GM21576 (cell line): ENCODE measurements at regions not wholly inside any gene's neighbourhood (a gene's known extent, or its start where the extent isn't known, plus 50 kb on each side); places are given as distances from the start of the nearest gene placed in this dataset.
"Not testable (repeated sequence)": the region's sequence is repeated elsewhere in the genome, so short reads cannot be mapped to it uniquely, and the experiment has no call there.

ENCODE experiments used
- ATAC-seq: cut with Tn5 transposase; IDR thresholded peaks from one replicate; pipeline ENCODE4 v1.9.1; 2021; ENCODE audit warnings: mild to moderate bottlenecking, moderate library complexity; ENCODE audit not compliant: unreplicated experiment

DNA sequence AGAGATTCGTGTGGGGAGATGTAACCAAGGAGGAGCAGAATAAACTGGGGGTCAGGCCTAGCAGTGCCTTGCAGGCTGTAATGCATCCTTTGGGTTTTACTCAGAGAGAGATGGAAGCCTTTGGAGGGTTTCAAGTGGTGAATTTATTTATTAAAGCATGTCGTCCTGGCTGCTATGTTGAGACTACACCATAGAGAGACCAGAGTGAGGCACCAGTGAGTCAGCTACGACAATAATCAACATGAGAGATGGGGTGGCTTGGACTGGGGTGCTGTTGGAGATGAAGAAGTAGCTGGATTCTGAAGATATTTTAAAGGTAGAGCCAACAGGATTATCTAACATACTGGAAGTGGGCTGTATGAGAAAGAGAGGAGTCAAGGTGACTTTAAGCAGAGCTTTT, 335.3 kb upstream of the ARHGEF26 start:
- ATAC-seq, result no peak

DNA sequence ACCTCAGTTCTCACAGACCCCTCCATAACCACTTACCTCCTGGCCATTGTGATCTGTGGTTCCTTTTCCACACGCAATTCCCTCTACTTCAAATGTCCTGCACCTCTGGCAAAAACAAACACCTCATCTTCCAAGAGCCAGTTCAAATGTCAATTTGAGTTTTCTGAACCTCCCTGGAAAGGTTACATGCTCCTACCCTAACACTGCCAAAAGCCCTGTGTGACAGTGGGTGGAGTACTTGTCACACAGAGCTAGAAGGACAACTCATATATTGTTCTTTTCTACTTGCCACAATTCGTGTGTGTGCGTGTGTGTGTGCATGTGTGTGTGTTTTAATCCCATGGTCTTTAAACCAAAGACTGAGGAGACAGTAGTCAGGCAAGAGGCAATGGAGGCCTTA, 331.8 kb upstream of the ARHGEF26 start:
- ATAC-seq, result no peak

DNA sequence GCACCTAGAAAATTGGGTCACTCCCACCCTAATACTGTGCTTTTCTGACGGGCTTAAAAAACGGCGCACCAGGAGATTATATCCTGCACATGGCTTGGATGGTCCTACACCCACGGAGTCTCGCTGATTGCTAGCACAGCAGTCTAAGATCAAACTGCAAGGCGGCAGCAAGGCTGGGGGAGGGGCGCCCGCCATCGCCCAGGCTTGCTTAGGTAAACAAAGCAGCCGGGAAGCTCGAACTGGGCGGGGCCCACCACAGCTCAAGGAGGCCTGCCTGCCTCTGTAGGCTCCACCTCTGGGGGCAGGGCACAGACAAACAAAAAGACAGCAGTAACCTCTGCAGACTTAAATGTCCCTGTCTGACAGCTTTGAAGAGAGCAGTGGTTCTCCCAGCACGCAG, 324.1 kb upstream of the ARHGEF26 start:
- ATAC-seq, result not testable (repeated sequence)

DNA sequence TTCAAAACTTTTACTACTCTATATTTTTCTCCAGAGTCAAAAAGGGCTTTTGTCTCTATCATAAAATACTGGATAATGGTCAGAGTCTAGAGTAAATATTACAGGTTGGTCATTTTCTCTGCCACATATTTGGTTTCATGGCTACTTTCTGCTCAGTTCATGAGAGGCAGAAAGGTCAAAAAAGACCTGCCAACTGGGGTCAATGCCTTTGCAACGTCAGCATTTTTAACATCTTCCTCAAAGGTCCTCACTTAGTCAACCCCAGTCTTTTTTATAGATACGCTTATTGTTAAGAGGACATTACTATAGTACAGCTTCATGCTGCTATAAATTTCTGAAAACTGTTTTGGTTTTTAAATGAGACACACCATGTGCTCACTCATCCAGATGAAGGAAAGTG, 312.1 kb upstream of the ARHGEF26 start:
- ATAC-seq, result no peak

DNA sequence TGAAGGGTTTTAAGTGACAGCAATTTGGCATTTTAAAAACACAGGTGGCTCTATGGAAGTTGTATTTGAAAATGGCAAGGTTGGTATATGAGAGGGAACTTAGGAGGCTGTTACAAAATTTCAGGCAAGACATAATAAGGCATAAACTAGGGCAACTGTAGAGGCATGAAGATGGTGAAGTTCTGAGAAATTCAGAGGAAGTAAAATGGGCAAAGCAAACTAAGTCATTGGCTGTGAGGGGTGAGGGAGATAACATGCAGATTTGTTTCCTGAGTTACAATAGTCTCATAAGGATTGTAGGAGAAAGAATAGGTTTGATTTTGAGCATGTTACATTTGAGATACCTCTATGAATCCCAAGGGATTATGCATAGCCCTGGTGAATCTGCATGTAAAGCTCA, 302.9 kb upstream of the ARHGEF26 start:
- ATAC-seq, result no peak

DNA sequence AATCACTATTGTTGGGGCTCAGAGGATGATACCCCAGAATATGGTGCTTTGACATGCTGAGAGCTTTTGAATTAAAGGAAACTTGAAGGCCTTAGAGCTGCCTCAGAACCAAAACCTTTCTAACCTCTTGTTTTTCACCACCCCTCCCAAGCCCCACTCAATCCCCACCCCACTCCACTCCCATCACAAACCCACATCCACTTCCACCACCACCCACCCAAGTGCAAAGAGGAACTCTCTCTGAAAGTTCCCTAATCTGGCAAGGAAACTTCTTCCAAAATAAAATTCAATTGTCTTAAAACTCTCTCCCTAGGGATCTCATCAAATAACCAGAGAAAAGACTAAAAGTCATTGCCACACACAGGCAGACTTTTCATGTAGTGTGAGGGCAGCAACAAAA, 301.2 kb upstream of the ARHGEF26 start:
- ATAC-seq, result no peak

DNA sequence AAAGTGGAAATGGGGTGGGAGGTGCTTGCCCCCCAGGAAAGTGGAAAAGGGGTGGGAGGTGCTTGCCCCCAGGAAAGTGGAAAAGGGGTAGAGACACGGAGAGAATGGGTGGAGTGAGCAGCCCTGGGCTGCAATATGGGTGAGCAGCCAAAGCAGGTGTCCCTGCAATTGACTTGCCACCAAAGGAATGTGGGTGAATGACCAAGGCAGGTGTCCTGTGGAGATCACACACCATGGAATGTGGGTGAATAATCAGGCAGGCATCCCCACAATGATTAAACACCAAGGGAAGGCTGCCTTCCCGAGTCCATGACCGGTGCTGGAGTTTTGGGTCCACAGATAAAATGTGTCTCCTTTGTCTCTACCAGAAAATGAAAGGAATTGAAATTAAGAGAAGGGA, 292.8 kb upstream of the ARHGEF26 start:
- not testable (repeated sequence) for ATAC-seq

DNA sequence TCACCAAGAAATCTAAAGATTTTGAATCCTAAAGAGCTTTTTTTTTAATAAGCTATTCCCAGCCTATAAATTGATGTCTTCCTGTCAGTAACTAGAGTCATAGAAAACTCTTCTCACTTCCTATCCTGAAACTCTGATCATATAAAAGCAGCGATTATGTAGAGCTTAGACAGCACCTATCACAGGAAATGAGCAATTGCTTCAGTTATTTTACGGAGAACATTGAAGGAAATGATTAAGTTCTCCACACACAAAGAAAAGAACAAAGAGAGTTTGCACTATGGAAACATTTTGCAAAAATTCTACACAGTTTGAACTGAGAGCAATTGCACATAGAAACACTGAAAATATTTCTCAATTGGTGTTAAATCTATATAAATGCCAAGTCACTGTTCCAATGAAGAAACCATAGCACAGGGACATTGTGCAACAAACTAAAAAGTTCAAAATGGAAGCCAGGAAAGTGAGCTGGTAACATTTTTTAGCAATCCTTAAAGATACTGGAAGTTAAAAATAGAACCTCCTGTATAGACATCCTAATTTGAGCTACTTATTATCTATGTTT, 291.5 kb upstream of the ARHGEF26 start:
- ATAC-seq, result no peak

DNA sequence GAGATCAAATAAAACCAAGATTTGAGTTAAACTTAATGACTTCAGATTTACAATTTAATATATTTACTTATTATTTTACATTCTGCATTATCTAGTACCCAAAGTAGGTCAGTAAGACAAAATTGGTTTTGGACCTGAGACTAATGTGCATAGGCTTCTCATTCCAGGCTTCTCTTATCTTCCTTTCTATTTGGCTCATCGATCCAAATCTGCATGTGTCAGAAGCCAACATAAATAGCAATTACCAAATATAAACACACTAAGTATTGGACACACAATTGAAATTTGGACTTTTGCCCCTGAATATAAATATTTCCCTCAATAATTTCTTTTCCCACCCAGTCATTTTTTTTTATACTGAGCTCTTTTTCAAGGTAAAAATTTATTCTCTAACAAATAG, 290.6 kb upstream of the ARHGEF26 start:
- ATAC-seq, result no peak

DNA sequence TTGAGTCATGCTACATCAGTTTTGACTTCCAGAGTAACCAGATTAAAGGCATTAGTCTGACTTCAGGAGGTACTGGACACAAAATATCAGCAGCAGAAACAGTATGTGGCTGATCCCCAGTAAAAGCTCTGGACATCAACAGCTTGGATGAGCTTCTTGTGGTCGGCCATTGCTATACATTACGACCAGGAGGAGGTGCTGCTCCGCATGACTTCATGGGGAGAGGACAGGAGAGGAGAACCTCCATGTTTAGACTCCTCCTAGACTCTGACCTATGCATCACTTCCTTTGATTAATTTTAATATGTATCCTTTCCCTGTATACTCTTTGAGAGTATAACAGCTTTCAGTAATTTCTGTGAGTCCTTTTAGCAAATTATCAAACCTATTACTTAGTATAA, 285.6 kb upstream of the ARHGEF26 start:
- no peak for ATAC-seq

DNA sequence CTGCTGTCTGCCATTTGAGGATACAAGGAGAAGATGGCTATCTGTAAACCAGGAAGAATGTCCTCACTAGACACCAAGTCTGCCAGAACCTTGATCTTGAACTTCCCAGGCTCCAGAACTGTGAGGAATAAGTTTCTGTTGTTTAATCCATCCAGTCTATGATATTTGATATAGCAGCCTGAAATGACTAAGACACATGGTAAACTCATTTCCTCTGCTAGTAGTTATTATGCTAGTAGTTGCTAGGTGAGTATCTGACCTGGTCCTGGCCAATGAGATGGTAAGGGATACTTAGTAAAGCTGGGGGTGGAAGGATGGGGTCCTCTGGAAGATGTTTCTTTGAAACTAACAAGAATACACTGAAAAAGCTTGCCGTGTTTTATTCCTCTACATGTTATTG, 280.7 kb upstream of the ARHGEF26 start:
- ATAC-seq, result no peak

DNA sequence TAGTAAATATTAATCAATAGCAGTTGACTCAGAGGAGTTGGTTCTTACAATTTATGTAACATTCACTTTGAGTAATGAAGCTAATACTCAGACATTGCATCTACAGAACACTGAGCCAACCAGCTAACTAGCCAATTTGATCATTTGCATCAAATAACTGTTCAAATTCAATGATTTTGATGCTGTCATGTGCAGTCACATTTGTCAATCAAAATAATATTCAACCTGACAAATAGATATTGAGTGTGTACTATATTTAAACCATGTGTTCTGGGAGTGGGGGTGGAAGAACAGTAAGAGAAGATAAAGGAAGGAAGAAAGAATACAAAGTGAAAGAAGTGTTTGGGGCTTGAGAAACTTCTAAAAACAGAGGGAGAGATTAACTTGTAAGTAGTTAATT, 277.2 kb upstream of the ARHGEF26 start:
- no peak for ATAC-seq

DNA sequence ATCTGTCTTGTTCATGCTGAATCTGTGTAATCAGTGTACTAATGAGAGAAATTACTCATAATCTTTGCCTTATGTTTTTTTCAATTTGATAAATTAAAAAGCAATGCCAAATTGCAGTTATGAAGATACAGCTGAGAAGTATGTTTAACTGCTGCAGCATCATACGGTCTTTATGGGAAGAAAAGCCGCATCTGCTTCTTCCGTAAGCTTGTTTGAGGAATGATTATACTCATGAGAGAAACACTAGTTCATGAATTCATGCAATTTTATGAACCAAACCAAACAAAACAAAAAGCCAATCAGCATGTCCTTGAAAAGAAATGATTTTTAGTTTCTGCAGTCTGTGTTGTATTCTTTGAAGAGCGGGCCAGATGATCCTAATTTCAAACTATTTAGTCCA, 275.9 kb upstream of the ARHGEF26 start:
- no peak for ATAC-seq

DNA sequence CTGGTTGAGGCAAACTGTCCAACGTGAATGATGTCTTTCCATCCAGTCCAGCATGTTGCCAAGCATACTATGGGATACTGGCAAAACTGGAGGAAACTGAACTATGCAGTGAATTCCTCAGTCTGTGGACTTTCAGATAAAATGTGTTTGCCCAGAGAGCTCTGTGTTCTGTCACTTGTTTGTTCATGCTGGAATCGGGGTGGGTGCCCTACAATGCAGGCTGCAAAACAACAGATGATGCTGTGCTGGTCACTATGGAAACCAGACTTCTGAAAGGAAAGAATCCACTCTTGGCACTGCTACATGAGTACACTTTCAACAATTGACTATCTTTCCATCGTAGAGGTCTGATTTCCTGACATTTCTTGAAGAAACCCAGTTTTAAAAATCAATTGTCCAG, 272.5 kb upstream of the ARHGEF26 start:
- ATAC-seq, result no peak

DNA sequence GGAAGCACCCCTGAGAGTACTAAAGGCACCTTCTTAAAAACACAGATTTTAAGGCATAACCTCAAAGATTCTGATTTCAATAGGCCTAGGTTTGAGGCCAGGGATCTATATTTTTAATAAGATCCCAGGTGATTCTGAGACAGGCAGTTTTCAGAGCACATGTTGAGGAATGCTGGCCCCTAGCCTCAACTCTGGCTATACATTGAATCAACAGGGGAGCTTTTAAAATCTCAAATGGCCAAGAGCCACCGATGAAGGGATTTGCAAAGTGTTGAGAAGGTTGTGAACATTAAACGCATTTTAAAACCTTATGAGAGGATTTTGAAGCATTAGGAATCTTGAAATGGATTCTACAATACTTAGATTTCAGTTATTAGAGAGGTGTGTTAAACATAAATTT, 268.8 kb upstream of the ARHGEF26 start:
- ATAC-seq, result no peak

DNA sequence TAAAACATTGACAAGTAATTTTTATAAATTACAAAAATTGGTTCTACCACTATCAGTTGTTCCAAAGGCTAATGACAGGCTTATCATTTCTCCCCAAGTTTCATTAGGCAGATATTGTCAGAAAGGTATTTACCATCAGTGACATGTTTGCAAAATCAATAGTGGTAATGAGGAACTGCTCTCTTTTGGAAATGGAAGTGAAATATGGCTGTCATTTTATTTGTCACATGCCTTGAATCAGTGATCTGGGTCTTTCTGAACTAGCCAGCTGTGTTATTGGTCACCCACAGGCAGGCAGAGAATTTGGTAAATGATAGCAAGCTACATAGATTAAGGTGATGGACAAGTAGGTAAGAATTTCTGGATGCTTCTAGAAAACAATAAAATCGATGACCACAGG, 268.0 kb upstream of the ARHGEF26 start:
- no peak for ATAC-seq

DNA sequence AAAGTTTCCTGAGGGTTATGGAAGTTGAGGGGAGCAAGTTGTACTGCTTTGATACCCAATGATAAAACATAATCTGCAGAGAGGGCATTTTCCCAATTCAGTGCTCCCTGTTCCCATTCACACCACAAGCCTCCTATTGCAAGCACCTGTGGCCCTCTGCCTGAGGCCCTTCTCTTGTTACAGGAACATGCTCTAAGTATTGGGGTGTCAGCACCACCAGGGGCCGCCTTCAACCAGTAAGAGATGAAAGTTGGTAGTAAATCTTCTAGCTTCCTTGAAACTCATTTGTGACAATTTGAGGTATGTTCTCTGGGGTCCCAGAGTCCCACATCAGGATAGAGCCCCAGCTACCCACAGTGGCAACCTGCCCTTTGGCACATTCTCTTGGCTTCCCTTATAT, 265.4 kb upstream of the ARHGEF26 start:
- ATAC-seq, result peak; percentile 73

DNA sequence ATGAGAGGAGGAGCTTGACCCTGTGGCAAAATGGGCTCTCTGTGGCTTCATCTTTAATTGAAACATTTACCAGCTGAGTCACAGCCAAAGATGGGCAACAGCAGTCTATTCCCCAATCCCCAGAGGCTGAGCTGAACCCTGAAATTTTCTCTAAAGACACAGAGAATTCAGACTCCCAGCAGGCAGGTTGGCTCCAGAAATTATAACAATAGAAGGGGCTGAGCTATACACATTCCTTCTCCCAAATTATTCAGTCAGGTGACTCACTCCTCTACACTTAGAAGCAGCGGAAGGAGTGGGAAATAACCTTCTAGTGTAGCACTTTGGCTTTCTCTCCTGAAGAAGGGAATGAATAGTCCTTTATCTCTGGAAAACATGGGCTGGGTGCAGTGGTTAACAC, 264.3 kb upstream of the ARHGEF26 start:
- no peak for ATAC-seq

DNA sequence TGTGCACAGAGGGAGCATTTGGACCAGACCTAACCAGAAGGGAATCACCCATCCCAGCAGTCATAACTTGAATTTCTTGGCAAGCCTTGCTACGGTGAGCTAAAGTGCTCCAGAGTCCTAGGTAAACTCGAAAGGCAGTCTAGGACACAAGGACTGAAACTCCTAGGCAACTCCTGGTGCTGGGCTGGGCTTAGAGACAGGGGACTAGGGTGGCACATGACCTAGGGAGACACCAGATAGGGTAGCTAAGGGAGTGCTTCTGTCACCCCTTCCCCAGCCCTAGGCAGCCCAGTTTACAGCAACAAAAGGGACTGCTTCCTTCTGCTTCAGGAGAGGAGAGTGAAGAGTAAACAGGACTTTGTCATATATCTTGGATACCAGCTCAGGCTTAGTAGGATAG, 256.4 kb upstream of the ARHGEF26 start:
- ATAC-seq, result no peak

DNA sequence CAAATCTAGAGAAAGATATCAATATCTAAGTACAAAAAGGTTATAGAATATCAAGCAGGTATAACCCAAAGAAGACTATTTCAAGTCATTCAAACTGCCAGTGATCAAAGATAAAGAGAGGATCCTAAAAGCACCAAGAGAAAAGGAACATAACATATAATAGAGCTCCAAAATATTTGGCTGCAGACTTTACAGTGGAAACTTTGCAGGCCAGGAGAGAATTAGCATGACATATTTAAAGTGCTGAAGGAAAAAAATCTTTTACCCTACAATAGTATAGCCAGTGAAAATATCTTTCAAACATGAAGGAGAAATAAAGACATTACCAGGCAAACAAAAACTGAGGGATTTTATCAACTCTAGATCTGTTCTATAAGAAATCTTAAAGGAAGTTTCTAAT, 254.3 kb upstream of the ARHGEF26 start:
- ATAC-seq, result no peak

DNA sequence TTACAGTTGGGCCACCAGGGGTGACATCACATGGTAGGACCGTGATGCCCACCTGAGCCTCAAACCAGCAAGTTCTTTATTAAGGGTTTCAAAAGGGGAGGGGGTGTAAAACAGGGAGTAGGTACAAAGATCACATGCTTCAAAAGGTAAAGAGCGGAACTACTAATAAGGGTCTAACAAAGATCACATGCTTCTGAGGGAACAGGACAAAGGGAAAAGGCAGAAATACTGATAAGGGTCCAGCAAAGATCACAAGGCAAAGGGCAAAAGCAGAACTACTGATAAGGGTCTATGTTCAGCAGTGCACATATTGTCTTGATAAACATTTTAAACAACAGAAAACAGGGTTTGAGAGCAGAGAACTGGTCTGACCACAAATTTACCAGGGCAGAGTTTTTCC, 246.8 kb upstream of the ARHGEF26 start:
- not testable (repeated sequence) for ATAC-seq

DNA sequence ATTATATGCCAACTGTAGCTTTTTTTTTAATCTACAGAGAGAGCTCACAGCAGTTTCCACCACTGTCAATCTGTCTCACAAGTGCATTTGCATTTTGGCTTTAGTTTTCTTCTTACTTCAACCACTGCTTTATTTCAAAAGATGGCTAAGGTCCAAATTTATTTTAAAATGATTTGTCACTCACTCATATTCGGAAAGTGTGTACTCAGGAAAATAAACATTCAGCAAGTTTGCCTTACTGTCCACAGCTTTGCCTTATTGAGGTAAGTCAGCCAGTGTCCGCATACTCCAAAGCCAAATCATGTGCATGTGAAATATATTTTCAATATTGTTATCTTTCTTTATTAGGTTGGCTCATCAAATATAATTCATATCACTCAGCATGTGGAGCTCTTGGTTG, 240.7 kb upstream of the ARHGEF26 start:
- ATAC-seq, result no peak

DNA sequence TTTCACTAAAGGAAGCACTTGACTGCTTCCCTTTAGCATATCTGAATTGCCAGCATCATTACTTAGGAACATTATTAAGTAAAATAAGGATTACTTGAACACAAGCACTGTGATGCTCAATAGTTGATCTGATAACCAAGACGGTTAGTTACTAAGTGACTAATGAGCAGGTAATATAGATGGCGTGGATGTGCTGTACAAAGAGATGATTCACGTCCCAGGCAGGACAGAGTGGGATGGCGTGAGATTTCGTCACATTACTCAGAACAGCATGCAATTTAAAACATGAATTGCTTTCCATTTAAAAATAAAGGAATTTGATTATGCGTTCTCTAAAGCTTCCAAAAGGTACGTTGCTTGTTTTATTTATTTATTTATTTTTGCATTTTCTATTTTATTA, 240.0 kb upstream of the ARHGEF26 start:
- no peak for ATAC-seq

DNA sequence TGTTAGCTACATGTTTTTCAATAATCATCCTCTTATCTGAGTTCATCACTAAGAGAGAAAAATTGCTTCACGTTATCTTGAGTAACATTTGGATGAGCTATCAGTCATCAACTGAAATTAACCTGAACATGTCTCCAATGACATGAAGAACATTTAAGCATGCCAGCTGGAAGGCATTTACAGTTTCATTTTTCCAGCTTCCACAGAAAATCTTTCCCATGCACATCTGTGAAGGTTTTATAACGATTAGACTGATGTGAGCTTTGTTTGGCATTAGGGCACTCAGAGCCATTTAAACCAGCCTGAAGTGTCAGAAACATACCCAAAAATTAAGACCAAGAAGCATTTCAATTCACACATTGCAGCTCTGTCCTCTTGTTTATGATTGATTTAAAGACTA, 235.8 kb upstream of the ARHGEF26 start:
- no peak for ATAC-seq
